ENCODE measurements at regions not wholly inside any gene's neighbourhood (a gene's known extent, or its start where the extent isn't known, plus 50 kb on each side); places are given as distances from the start of the nearest gene placed in this dataset.

GRCh38 chr13:88377852-88378251, 706.7 kb downstream of the SLITRK5 start:
- 86 to 89% methylated on average over 2 of the region's 2 CpGs for WGBS, 2 donors
- no peak for DNase-seq
- TF ChIP-seq CTCF (IDR thresholded peaks at IDR 0.05) (no peak), POLR2A (IDR thresholded peaks at IDR 0.05) (no peak)
- H3K9me3 ChIP-seq = no peaks in the 10 kb centered on the region
- intact Hi-C loops (cut with DNase I) = no loop called here
- H3K4me1 ChIP-seq = no peaks in the 10 kb centered on the region
- no peaks in the 10 kb centered on the region for H3K36me3 ChIP-seq
- H3K27ac ChIP-seq = no peak overlapping the region
- no peaks in the 10 kb centered on the region for H3K27me3 ChIP-seq
- H3K4me3 ChIP-seq (replicated peaks in 1 of 3) = no peak overlapping the region

- no peak for DNase-seq
- TF ChIP-seq POLR2A (IDR thresholded peaks at IDR 0.05) (no peak), CTCF (IDR thresholded peaks at IDR 0.05) (no peak)
- Histone ChIP-seq H3K4me3 (replicated peaks in 1 of 3) (no peak overlapping the region), H3K9me3 (no peaks in the 10 kb centered on the region), H3K4me1 (no peaks in the 10 kb centered on the region), H3K27me3 (no peaks in the 10 kb centered on the region), H3K36me3 (no peaks in the 10 kb centered on the region), H3K27ac (no peak overlapping the region)
- intact Hi-C loops (cut with DNase I) = no loop called here
Measured at GRCh38 chr13:88384542-88384941, 713.4 kb downstream of the SLITRK5 start.

GRCh38 chr13:88395804-88396203, 724.6 kb downstream of the SLITRK5 start:
- no peaks in the 10 kb centered on the region for H3K9me3 ChIP-seq
- H3K36me3 ChIP-seq = no peaks in the 10 kb centered on the region
- no peak for TF ChIP-seq CTCF (IDR thresholded peaks at IDR 0.05)
- no peak for TF ChIP-seq POLR2A (IDR thresholded peaks at IDR 0.05)
- H3K27me3 ChIP-seq = no peaks in the 10 kb centered on the region
- intact Hi-C loops (cut with DNase I) = no loop called here
- H3K4me1 ChIP-seq = no peaks in the 10 kb centered on the region
- no peak overlapping the region for H3K27ac ChIP-seq
- no peak for DNase-seq
- no peak overlapping the region for H3K4me3 ChIP-seq (replicated peaks in 1 of 3)

- Histone ChIP-seq H3K36me3 (no peaks in the 10 kb centered on the region), H3K4me3 (replicated peaks in 1 of 3) (no peak overlapping the region), H3K27me3 (no peaks in the 10 kb centered on the region), H3K27ac (no peak overlapping the region), H3K9me3 (no peaks in the 10 kb centered on the region), H3K4me1 (no peaks in the 10 kb centered on the region)
- no peak for DNase-seq
- TF ChIP-seq CTCF (IDR thresholded peaks at IDR 0.05) = no peak
- no peak for TF ChIP-seq POLR2A (IDR thresholded peaks at IDR 0.05)
- WGBS, 2 donors = 81 to 88% methylated on average over 2 of the region's 2 CpGs
- intact Hi-C loops (cut with DNase I) = no loop called here
Measured at GRCh38 chr13:88411696-88412095, 740.5 kb downstream of the SLITRK5 start.

- H3K27me3 ChIP-seq = no peaks in the 10 kb centered on the region
- no peaks in the 10 kb centered on the region for H3K9me3 ChIP-seq
- no peaks in the 10 kb centered on the region for H3K36me3 ChIP-seq
- TF ChIP-seq CTCF (IDR thresholded peaks at IDR 0.05) (no peak), POLR2A (IDR thresholded peaks at IDR 0.05) (no peak)
- H3K27ac ChIP-seq = no peak overlapping the region
- DNase-seq = no peak
- WGBS, 2 donors = 39 to 86% methylated on average over 1 of the region's 1 CpG
- H3K4me3 ChIP-seq (replicated peaks in 1 of 3) = no peak overlapping the region
- no peaks in the 10 kb centered on the region for H3K4me1 ChIP-seq
- intact Hi-C loops (cut with DNase I) = no loop called here
Measured at GRCh38 chr13:88417801-88418200, 746.6 kb downstream of the SLITRK5 start.

All from thyroid gland (tissue), 4 donors.